ENCODE measurements at regions not wholly inside any gene's neighbourhood (a gene's known extent, or its start where the extent isn't known, plus 50 kb on each side); places are given as distances from the start of the nearest gene placed in this dataset.

- no peak for DNase-seq (ENCODE audit: low read depth in 3 of 3)
Observed at GRCh38 chr5:135235551-135236227, 163.3 kb downstream of the MACROH2A1 start.

DNA sequence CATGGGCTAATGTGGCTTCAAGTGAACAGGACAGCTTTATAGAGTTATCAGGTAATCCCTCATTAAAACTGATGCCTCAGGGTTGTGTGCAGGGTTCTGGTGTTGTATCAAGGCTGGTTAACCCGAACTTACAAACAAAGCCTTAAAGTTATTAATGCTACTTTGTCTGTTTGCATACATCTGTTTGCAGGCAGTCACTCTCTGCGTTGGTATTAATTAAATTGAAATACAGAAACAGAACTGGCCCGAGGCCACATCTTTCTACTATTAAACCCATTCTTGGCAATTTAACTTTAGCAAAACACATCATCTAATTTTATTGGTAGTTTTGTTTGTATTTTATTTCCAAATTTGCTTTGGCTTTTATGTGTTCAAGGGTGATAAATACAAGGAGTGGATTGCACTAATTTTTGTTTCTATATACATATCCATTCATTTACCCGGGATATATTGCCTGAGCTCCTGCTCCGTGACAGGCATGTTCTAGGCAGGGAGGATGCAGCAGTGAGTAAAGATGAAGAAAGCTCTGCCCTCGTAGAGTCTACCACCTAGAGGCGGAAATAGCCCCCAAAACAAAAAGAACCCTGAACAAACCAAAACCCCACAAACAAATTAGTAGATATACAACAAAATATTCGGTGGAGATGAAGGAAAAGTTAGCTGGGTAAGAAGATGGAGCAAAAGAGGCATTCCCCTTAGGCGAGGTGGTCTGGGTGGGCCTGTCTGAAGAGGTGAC is 164.2 kb downstream of the MACROH2A1 start:
- DNase-seq (ENCODE audit: low read depth in 3 of 3): no peak

GRCh38 chr5:135234242-135234641 is 164.8 kb downstream of the MACROH2A1 start:
- DNase-seq (ENCODE audit: low read depth in 3 of 3): no peak

DNA sequence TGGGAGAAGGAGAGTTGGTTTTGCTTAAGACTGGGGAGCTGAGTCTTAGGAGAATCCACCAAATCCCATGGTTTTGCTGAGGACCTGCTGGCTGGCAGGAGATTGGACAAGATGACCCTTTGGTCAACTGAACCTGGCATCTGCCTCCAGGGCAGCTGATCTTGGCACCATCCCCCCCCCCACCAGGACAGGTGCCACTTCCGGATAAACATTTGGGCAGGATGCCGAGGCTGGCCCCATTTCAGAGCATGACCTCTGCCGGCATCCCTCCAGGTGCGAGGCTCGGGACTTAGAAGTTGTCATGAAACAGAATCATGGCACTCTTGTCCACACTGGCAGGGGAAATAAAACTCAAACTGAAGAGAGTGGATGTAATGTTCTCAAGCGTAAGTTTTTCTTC is 165.6 kb downstream of the MACROH2A1 start:
- no peak for DNase-seq (ENCODE audit: low read depth in 3 of 3)

DNA sequence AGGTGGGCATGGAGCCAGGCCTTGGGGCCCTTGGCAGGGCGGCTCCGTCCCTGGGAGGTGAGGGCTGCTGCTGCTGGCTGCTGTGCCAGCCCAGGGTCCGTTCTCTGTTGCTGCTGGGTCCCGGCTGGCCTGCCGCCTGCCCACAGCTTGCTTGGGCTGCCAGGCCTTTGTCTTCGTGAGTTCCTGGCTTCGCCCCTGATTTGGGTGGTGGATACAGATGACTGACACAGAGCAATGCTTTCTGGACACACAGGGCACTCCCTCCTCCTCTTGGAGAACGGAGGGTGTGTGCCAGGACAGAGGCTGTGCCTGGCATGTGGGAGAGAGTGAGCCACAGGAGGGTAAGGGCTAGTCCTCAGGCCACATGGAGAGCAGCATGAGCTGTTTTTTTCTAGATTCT is 166.1 kb downstream of the MACROH2A1 start:
- no peak for DNase-seq (ENCODE audit: low read depth in 3 of 3)

- DNase-seq (ENCODE audit: low read depth in 3 of 3): no peak
Observed at GRCh38 chr5:135231289-135231688, 167.7 kb downstream of the MACROH2A1 start.

DNA sequence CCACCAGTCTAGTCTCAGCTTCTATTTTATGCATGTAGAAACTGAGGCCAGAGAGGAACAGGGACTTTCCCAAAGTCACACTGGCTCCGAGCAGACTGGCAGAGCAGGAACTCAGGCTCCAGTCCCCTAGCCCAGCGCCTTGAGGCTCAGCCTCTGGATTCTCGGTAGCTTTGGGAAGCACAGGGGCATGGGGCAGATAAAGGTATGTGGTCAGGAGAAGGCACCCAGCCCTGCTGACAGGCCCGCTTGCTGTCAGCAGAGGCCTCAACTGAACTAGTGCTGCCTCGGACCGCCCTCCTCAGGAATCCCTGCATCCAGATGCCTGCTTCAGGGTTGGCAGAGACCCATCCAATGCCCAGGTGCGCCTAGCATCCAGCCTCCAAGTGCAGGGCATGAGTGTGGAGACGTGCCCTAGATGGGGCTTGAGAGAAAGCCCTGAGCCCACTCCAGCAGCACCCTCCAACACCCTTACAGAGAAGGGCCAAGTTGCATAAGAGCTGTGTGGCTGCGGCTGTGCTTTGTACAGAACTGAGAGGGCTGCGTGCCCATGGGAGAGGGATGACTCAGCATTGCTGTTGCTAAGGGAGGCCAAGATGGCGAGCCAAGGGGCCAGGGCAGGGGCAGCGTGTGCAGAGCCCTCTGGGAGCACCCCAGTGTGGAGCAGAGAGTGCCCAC is 168.6 kb downstream of the MACROH2A1 start:
- no peak for DNase-seq (ENCODE audit: low read depth in 3 of 3)

DNA sequence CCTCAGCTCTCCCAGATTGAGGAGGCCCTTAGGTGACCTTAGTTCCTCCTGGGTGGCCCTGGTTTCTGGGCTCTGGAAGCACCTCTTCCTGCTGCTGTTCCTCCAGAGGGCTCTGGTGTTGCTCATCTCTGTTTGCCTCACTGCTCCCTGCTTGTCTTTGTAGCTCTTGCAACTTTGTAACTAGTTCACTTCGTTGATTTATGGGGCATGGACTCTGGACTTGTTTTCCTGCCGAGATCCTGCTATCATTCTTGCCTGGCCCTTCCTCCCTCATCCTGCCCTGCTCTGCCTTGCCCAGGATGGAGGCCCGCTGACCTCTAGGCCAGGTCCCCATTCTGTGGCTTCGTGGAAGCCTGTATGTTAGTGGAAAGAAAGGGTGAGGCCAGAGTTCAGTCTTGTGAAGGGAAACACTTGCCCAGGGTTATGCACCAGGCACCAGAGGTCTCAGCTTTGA is 169.3 kb downstream of the MACROH2A1 start:
- no peak for DNase-seq (ENCODE audit: low read depth in 3 of 3)

GRCh38 chr5:135229122-135229521 is 169.9 kb downstream of the MACROH2A1 start:
- no peak for DNase-seq (ENCODE audit: low read depth in 3 of 3)

GRCh38 chr5:135228222-135228621 is 170.8 kb downstream of the MACROH2A1 start:
- DNase-seq (ENCODE audit: low read depth in 3 of 3): no peak

DNA sequence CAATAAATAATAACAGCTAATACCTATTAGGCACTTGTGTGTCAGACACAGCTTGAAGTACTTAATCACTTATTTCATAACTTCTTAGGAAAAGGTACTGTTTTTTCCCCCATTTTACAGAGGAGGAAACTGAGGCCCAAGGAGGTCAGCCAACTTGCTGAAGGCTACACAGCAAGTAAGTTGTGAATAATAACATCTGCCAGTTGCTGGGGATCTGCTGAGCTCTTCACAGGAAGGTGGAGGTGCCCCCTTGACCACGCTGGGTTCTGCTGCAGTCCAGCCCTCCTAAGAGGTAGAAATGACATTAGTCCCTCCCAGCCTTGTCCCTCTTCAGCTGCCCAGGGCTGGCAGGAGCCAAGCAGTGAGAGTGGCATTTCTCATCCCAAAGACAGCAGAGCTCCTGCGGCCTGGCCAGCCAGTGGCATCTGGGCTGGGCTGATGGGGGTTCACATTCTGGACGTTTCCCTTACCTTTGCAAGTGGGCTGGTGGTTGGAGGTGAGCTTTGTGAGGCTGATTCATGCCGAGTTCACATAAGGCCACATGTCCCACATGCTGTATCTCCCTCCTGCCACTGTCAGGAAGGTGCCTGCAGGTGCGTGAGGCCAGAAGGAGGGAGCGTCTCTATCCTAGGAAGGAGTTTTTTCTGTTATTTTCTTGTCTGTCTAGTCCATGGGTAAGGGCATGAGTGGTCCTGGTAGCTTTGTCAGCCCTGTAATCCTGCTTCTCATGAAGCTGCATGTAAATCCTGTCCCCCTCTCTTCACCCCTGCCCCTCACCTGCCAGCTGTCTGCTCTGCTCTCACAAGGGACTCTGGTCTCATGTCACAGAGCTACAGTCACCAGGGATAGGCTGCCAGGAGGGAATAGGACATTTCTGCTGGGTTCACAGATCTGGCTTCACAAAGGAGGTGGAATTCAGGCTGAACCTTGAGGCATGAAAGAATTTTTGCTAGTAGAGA is 171.7 kb downstream of the MACROH2A1 start:
- no peak for DNase-seq (ENCODE audit: low read depth in 3 of 3)

DNA sequence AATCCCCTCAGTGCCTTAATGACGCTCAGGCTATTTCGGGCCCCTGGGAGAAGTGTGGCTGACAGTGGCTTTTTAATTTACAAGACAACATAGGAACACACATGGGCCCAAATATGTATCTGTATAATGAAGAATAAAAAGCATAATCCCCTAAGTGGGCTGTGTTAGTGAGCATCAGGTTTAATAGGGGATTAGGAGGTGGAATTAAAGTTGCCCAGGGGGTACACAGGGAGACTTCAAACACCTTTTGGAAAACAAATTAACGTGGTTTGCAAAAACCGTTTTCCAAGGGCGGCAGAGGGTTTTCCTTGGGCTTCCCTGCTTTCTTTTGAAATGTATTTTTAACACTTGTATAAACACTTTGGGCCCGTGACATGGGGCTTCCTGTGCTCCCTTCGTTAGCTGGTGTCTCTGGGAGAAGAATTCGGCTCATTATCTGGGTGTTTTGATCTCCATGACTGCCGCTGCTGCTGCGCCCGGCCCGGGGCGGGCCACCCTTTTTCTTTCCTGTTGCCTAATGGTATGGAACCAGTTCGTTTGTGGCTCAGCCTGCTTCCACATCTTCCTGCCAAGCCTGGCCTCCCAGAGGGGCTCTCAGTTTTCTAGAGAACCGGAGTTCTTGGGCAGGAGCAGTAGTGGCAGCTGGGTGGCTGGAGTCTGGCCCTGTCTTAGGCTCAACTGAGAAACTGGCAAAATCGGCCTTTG is 173.0 kb downstream of the MACROH2A1 start:
- no peak for DNase-seq (ENCODE audit: low read depth in 3 of 3)

DNA sequence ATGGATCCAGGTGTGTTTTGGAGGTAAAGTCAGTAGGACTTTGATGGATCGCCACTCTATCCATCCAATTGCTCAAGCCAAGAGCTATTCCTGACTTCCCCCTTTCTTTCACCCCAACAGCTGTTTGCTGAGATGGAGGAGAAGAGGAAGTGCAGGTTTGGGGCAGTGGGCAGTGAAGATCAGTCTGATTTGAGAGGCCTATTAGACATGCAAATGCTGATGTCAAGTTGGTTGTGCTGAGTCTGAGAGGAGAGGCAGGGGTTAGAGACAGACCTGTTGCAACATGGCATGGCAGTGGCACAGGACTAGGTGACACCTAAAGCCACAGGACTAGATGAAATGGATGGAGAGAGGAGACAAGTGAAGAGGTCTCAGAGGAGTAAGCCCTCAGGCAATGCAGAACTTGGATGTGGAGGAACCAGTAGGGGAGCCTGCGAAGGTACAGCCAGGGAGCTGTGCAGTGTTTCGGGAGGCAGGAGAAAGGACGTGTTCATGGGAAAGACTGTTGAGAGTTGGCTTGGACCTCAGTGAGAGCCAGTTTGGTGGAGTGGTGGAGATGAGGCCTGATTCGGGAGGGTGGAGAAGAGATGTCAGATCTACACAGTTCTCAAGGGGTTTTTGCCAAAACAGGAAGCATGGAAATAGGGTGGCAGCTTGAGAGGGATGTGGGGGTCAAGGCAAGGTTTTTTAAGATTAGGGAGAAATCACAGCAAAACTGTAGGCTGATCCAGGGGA is 175.0 kb downstream of the MACROH2A1 start:
- no peak for DNase-seq (ENCODE audit: low read depth in 3 of 3)

GRCh38 chr5:135223404-135223803 is 175.6 kb downstream of the MACROH2A1 start:
- no peak for DNase-seq (ENCODE audit: low read depth in 3 of 3)

GRCh38 chr5:135222771-135223170 is 176.3 kb downstream of the MACROH2A1 start:
- no peak for DNase-seq (ENCODE audit: low read depth in 3 of 3)

DNA sequence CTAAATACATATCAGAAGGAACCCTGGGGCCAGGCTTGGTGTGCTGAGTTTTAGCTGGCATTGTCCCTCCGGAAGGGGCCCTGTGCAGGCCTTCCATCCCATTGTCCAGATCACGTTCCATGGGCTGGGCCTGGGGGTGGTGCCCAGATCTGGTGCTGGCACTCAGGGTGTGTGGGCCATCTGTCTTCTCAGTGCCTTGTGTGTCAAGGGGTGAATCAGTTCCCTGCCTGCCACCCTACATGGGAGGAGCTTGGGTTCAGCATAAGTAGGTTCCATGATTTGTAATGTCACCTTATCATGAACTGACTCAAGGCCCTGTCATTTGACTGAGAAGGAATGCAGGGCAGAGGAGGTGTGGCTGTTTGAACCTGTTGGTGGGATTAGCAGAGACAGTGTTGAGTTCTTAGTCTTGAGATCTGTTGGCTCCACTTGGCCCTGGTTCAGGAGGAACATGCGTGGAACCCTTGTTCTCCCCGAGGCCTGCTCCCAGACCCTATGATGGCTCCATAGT is 176.8 kb downstream of the MACROH2A1 start:
- no peak for DNase-seq (ENCODE audit: low read depth in 3 of 3)

DNA sequence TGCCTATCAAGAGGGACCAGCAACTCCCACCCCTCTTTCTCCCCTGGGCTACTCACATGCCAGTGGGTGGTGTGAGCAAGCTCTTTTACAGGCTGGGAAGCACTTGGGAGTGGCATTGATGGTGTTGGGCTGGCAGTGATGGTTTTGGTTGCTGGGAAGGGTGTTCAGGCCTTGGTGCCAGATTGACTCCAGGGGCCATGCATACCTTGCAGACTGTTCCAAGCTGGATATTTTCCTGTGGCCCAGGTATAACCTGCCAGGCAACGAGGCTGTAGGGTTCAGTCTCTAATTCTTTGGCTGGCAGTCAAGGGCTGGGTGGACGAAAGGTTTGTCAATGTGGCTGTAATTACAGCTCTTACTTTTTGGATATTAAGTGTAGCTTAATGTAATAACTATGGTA is 177.3 kb downstream of the MACROH2A1 start:
- no peak for DNase-seq (ENCODE audit: low read depth in 3 of 3)

DNA sequence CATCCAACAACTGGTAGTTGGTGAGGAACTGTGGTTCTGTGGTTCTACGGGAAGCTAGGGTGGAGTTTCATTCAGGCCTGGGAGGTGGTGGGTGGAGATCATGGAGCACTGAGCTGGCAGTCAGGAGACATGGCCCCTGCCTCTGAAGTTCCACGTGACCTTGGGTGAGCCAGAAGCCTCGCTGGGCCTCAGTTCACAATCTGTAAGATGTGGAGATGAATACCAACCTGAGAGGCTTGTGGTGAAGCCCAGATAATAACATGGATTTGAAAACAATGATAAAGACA is 177.9 kb downstream of the MACROH2A1 start:
- DNase-seq (ENCODE audit: low read depth in 3 of 3): no peak

DNA sequence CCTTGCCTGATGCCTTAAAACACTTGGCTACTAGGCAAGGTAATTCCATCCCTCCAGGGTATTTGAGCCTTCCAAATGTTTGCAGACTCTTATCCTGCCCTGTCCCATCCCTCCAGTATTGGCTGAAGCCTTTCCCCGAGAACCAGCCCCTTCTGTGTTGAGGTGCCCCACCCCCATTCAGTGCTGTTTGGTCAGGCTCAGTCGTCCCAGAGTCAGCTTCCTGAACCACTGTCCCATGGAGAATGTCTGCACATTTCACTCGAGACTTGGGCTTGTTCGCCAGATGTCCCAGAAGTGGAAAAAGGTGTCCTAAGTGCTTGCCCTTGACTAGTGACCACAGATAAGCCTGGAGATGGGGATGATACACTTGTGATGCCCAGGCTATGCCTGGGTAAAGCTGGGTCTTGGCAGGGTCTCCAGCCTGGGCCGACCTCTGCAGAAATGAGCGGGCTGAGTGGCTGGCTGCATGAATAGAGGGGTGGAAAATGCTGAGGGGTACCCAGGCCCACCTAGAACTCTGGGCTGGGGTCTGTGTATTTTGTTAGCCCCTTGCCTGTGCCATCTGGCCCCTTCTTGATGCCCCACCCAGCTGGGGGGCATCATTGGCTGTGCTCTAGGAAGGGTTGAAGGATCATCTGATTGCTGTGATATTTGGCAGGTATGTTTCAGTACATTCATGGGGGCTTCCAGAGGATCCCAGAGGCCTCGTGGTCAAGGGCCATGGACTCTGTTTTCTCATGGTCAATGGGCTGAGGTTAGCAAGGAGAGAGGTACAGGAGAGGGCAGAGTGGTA is 178.4 kb downstream of the MACROH2A1 start:
- no peak for DNase-seq (ENCODE audit: low read depth in 3 of 3)

- no peak for DNase-seq (ENCODE audit: low read depth in 3 of 3)
Observed at GRCh38 chr5:135219868-135220267, 179.2 kb downstream of the MACROH2A1 start.

Measured in stimulated activated CD4-positive, alpha-beta T cell treated with anti-CD3 and anti-CD28 coated beads, TNF-alpha, amount 100 ng/mL, for 48 hours (primary cell).